GM19324 (cell line): ENCODE measurements at regions not wholly inside any gene's neighbourhood (a gene's known extent, or its start where the extent isn't known, plus 50 kb on each side); places are given as distances from the start of the nearest gene placed in this dataset.
"Not testable (repeated sequence)": the region's sequence is repeated elsewhere in the genome, so short reads cannot be mapped to it uniquely, and the experiment has no call there.

Experiments
- ATAC-seq: cut with Tn5 transposase; IDR thresholded peaks from one replicate; pipeline ENCODE4 v1.9.1; 2021; ENCODE audit warnings: mild to moderate bottlenecking, moderate library complexity; ENCODE audit not compliant: unreplicated experiment, low FRiP score

GRCh38 chr2:241981076-241981700 is 111.7 kb downstream of the RTP5 start:
- no peak for ATAC-seq

DNA sequence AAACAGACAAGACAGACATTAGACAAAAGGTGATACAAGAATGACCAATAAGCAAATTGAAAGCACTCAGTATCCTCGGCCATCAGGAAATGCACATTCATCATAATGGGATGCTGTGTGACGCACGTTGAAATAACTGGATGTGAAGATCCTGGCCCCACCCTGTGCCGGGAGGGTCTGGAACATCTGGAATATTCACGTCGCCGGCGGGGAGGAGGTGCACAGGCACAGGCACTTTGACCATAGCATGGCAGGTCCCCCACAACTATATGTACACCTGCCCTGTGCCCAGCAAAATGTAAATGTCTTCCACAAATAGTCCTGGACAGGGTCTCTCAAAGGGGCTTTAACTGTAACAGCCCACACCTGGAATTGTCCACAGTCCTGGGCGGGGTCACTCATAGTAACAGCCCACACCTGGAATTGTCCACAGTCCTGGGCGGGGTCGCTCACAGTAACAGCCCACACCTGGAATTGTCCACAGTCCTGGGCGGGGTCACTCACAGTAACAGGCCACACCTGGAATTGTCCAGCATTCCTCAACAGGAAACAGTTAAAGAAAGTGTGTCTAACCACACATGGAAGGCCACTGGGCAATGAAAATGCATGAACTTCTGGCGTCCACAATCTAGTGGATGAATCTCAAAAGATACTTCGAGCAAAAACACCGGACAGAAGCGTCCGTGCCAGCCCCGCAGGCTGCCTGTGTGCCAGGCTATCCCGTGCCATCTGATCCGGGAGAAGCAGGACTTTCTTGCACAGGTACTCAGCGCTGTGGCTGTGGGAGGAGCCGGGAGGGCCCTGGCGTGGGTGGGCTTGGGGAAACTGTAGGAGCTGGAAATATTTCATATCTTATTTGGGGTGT is 113.4 kb downstream of the RTP5 start:
- ATAC-seq: no peak

GRCh38 chr2:241983571-241984270 is 114.2 kb downstream of the RTP5 start:
- no peak for ATAC-seq

DNA sequence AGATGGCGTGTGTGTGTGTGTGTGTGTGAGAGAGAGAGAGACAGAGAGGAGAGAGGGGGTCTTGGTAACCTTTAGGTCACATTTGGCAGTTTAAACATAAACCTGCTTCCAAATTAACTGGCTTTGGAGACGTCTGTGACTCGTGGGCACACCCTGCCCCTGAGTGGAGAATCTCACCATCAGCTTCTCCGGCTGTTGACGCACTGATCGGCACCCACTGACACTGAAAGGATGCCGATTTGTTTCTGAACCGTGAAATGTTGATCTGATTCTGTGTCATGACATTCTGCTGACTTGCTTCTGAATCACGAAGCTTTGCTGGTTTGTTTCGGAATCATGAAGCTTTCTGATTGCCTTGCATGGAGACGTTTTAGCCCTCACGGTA is 114.7 kb downstream of the RTP5 start:
- no peak for ATAC-seq

DNA sequence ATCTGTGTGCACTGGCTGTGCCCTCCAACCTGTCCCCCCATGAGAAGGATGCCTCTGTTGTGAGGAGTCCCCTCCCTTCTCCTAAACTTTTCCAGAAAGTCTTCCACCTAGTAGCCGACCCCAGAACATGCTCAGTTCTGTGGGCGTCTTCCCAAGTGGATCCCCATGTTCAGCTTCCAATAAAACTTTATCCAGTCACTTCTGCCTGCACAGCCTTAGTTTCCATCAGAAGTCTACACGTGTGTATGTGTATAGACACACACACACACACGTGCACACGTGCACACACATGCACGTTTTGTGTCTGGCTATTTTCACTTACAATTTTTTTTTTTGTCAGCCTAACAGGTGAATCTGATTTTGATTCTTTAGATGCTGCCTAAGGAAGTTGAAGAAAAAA is 115.1 kb downstream of the RTP5 start:
- no peak for ATAC-seq

- not testable (repeated sequence) for ATAC-seq
Observed at GRCh38 chr2:241985161-241985985, 115.8 kb downstream of the RTP5 start.

DNA sequence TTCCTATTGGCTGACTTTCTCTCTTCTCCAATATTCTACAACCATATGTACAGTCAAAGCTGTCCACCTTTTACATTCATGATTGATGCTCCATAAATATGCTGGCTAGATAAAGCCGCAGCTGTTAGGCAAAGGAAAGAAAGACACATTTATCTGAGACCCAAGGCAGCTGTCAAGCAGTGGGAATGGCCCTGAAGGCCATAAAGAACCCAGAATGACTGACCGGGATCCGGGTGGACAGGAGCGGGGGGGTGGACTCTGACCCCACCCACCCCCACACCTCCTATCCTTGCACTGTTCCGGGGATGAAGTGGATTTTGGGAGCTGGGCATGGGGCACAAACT is 116.4 kb downstream of the RTP5 start:
- no peak for ATAC-seq

DNA sequence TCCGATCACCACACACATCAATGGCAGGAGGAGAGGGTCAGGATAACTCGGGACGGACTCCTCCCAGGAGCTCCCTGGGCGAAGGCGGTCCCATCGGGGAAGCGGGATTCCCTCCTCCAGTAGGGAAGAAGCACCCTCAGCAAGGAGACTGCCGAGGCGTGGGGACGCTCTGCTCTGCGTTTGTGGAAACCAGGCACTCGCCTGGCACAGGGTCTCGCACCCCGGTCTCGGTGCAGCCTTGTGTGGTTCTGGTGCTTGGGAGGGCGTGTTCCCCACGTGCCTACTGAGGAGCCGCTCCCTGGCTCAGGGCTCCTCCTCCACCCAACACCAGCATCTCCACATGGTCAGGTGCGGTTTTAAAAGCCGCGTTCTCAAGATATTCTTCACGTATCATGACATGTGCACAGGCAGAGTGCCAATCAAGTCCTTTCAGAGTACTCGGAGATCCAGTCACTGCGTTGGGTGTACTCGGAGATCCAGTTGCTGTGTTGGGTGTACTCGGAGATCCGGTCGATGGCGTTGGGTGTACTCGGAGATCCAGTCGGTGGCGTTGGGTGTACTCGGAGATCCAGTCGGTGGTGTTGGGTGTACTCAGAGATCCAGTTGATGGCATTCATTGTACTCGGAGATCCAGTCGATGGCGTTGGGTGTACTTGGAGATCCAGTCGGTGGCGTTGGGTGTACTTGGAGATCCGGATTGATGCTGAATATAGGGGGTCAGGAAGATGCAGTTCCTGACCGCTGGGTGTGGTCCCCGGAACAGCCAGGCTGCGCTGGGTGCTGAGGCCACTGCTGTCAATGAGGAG is 117.5 kb downstream of the RTP5 start:
- no peak for ATAC-seq

DNA sequence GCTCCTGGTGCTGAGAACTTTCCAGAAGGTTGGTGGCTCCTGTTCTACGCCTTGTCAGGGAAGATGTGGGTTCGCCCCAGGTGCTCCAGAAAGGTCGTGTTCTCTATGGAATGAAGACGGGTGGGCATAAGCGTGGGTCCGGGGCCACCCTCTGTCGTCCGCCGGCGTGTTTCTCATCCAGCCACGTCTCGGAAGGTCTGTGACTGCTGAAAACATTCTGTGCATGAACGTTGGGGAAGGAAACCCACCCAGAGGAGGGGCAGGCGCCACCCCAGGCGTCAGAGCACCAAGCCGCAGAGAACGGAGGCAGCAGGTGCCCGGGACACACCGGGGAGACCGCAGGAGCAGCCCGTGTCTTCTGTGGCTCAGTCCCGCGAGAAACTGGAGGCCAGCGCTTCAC is 118.2 kb downstream of the RTP5 start:
- ATAC-seq: no peak

- ATAC-seq: no peak
Observed at GRCh38 chr2:241988146-241988545, 118.6 kb downstream of the RTP5 start.

DNA sequence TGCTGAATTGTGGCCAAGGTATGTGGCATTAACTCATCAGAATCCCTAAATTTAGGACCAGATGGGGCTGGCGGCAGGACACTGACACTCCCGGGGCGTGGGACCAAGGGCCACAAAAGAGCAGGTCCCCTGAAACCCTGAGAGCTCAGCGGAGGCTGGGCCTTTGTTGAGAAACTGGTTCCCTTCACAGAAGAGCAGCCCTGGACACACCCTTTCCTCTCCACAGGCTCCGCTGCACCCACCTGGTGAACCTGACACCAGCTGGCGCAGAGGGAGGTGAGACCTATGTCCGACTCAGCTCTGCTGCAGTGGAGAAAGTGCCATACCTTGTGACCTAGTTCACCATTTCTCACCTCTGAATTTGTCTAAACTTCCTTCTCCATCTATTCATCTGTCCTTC is 119.5 kb downstream of the RTP5 start:
- ATAC-seq: no peak

- ATAC-seq: no peak
Observed at GRCh38 chr2:241990466-241990865, 120.9 kb downstream of the RTP5 start.

DNA sequence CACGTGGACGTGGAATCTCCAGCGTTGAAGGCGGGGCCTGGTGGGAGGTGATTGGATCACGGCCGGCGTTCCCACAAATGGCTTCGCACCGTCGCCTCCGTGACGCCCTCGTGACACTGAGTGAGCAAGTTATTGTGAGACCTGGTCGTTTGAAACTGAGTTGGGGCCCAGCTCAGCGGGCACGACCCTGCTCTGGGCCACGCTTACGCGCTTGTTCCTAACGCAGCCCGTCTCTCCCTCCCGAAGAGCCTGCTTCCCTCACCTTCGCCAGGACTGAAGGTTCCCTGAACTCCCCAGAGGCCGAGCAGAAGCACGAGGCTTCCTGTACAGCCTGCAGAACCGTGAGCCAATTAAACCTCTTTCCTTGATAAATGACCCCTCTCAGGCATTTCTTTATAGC is 121.8 kb downstream of the RTP5 start:
- ATAC-seq: no peak

GRCh38 chr2:241992753-241993152 is 123.2 kb downstream of the RTP5 start:
- ATAC-seq: no peak

DNA sequence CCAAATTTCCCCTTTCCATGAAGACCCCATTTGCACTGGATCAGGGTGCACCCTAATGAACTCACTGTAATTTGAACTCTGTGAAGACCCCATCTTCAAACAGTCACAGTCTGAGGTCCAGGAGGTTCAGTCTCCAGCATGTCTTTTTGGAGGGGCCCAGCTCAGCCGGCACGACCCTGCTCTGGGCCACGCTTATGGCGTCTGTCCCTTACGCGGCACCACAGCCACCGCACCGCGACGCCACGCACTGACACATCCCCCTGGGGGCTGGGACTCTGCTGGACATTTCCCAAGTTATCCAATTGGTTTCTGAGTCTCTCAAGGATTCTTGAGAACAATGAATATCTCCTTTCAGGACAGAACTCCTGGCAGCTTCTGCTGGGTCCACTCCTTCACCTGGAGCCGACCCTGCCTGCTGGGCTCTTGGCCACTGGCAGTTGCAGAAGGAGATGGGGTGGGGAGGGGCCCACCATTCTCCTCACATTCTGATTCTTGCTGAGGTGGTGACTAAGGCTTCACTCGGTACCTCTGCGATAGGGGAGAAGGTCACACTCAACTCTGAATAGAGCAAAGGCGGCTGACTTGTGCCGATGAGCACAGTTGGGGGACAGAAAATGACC is 124.0 kb downstream of the RTP5 start:
- ATAC-seq: no peak

DNA sequence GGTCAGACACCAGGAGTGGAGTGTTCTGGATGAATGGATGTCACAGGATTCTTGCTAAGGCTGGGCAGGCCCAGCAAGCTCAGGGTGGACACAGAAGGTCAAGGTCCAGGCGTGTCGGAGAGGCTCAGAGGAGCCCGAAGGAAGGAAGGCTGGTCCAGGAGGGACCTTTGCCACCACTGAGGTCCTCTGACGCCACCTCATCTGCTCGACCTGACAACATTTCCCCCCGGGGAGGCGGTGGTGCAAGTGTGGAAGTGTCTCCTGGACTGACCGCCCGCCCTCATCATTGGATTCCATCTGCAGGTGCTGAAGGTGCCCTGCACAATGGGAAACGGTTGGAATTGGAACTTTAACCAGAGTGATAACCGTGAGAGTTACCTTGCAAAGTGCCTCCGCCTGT is 124.6 kb downstream of the RTP5 start:
- no peak for ATAC-seq

DNA sequence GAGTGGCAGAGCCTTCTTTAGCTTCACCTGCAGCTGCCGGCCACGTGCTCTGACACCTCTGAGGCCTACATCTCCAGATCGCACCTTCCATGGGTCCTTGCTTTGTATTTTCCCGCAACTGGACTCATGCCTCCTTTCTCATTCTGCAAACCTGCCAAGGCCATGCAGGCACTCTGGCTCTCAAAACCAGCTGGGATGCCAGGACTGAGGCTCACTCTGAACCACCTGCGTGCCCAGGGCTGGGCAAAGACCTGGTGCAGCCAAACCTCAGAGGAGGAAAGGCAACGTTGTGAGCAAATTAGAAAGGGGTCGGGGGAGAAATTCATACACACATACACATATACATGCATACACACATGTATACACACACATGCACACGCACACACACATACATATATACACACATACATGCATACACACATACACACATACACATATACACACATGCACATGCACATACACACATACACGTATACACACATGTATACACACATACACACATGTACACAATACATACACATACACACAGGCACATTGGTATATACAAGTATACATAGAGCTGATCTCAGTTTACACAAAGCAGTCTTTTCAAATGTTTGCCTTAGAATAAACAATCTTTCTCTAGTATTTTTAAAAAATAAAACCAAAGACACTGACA is 125.2 kb downstream of the RTP5 start:
- no peak for ATAC-seq

DNA sequence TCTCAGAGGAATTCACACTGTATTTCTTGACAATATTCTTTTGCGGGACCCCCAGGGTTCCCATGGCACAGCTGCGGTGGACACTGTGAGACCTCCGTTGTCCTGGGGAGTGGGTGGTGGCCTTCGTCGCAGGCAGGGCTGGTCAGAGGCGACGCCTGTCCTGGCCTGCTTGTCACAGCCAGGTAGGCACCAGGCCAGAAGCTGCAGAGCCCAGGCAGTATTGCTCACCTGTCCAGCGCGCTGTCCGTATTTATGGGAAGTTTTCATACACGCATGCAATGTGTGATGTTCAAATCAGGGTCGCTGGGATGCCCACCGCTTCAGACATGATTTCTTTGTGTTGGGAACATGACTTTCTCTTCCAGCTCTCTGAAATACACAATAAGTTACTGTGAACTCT is 126.6 kb downstream of the RTP5 start:
- ATAC-seq: no peak

- ATAC-seq: no peak
Observed at GRCh38 chr2:241997017-241997416, 127.5 kb downstream of the RTP5 start.
